GM12873 (cell line): ENCODE measurements at regions not wholly inside any gene's neighbourhood (a gene's known extent, or its start where the extent isn't known, plus 50 kb on each side); places are given as distances from the start of the nearest gene placed in this dataset.

Experiments
- TF ChIP-seq, protein P1 (sequence below): IDR thresholded peaks from 2 replicates; pipeline ENCODE4 v1.5.1; 2012; ENCODE audit warnings: low read depth, mild to moderate bottlenecking, moderate library complexity, low read length, control low read depth; ENCODE audit not compliant: insufficient read depth; ENCODE audit errors: missing control alignments

- TF ChIP-seq, protein P1, sequence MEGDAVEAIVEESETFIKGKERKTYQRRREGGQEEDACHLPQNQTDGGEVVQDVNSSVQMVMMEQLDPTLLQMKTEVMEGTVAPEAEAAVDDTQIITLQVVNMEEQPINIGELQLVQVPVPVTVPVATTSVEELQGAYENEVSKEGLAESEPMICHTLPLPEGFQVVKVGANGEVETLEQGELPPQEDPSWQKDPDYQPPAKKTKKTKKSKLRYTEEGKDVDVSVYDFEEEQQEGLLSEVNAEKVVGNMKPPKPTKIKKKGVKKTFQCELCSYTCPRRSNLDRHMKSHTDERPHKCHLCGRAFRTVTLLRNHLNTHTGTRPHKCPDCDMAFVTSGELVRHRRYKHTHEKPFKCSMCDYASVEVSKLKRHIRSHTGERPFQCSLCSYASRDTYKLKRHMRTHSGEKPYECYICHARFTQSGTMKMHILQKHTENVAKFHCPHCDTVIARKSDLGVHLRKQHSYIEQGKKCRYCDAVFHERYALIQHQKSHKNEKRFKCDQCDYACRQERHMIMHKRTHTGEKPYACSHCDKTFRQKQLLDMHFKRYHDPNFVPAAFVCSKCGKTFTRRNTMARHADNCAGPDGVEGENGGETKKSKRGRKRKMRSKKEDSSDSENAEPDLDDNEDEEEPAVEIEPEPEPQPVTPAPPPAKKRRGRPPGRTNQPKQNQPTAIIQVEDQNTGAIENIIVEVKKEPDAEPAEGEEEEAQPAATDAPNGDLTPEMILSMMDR = no peak
Measured at GRCh38 chr5:82519558-82519957, 241.4 kb upstream of the RPS23 start.

GRCh38 chr5:82517544-82518075 lies 239.5 kb upstream of the RPS23 start:
- TF ChIP-seq, protein P1 = no peak

DNA sequence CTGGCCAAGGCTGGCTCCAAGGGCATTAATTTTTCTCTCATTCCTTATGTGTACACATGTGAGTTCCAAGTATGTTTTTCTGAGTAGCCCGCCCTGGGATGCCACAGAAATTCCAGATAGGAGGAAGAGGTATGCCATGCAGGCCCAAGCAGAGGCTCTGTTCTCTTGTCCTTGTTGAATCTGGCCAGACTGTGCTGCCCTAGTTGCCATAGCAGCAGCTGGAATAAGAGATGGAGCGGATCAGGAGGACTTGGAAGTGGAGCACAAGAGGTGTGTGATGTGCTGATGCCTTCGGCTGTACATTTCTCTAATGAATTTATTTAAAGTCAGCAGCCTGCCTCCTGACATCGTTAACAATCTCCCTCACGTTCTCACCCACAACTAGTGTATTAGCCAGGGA lies 235.6 kb upstream of the RPS23 start:
- TF ChIP-seq, protein P1 = no peak

GRCh38 chr5:82512025-82512424 lies 233.9 kb upstream of the RPS23 start:
- TF ChIP-seq, protein P1 = no peak

- TF ChIP-seq, protein P1 = no peak
Measured at GRCh38 chr5:82511134-82511533, 233.0 kb upstream of the RPS23 start.

DNA sequence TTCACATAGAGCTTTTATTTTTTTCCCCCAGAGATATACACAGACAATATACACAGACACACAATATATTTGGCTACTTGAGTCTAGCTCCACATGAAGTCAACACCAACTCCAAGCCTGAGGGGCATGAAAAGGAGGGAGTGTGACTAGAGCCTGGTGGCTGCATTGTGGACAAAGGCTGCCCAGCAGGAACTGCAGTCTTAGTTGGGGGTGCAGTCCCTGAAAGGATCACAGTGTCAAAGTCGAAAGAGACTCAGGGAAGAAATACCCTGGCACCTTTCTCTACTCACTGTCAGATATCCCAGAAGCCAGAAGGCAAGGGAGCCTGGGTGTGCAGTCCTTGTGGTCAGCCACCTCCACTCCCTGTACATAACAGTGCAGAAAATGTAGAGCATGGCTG lies 231.6 kb upstream of the RPS23 start:
- TF ChIP-seq, protein P1 = no peak

- TF ChIP-seq, protein P1 = no peak
Measured at GRCh38 chr5:82499725-82500244, 221.6 kb upstream of the RPS23 start.
